IMR-90 (cell line): ENCODE measurements at regions not wholly inside any gene's neighbourhood (a gene's known extent, or its start where the extent isn't known, plus 50 kb on each side); places are given as distances from the start of the nearest gene placed in this dataset.

Experiments used
- ATAC-seq: fragments of 200-7000 bp; cut with Tn5 transposase; 2 replicates; pipeline ENCODE4 v1.9.1; 2020; ENCODE audit warnings: low read depth, mild to moderate bottlenecking, moderate library complexity
- BruUV-seq: library from RNA; stranded (reverse); fragments of 400-500 nt; replicated peaks from 2 replicates; lab custom pipeline; 2021; lab: Mats Ljungman, UMichigan
- CTCF ChIA-PET: fragments of 300-600 bp; formaldehyde crosslinking; extraction: SDS; loops from one replicate; lab custom pipeline; 2021; ENCODE audit warnings: antibody characterized with exemption; lab: Yijun Ruan, JAX
- POLR2A ChIA-PET: fragments of 300-600 bp; sonication (Branson Sonifier 250); formaldehyde crosslinking; loops from one replicate; lab custom pipeline; 2022; ENCODE audit warnings: antibody characterized with exemption; ENCODE audit not compliant: unreplicated experiment; lab: Charles Lee
- DNase-seq: peaks from one replicate; pipeline ENCODE4 v3.0.0; 2013
- H2AFZ ChIP-seq: replicated peaks from 2 replicates; pipeline ENCODE3; 2013; ENCODE audit warnings: low read length, mild to moderate bottlenecking; ENCODE audit not compliant: poor library complexity
- H2AK5ac ChIP-seq: 2 replicates; pipeline ENCODE4 v1.6.1; 2013; ENCODE audit warnings: low read depth, low read length, inconsistent platforms
- H2AK9ac ChIP-seq: replicated peaks from 2 replicates; pipeline ENCODE3; 2013; ENCODE audit warnings: mild to moderate bottlenecking, low read depth, low read length, moderate library complexity; ENCODE audit not compliant: poor library complexity
- H2BK120ac ChIP-seq: 2 replicates; pipeline ENCODE4 v1.6.1; 2013; ENCODE audit warnings: low read depth, low read length, inconsistent platforms
- H2BK15ac ChIP-seq: 3 replicates; pipeline ENCODE4 v1.6.1; 2013; ENCODE audit warnings: low read depth, low read length, inconsistent platforms
- H2BK20ac ChIP-seq: 2 replicates; pipeline ENCODE4 v1.6.1; 2013; ENCODE audit warnings: low read depth, mild to moderate bottlenecking, inconsistent platforms, low read length, moderate library complexity
- H2BK5ac ChIP-seq: 2 replicates; pipeline ENCODE4 v1.6.1; 2013; ENCODE audit warnings: mild to moderate bottlenecking, low read depth, low read length, inconsistent platforms; ENCODE audit not compliant: poor library complexity, severe bottlenecking
- H3K14ac ChIP-seq: replicated peaks from 2 replicates; pipeline ENCODE4 v1.6.1; 2013; ENCODE audit warnings: low read depth, low read length, inconsistent platforms
- H3K18ac ChIP-seq: 2 replicates; pipeline ENCODE4 v1.6.1; 2013; ENCODE audit warnings: low read depth, low read length, control low read depth
- H3K23ac ChIP-seq: 2 replicates; pipeline ENCODE4 v1.6.1; 2013; ENCODE audit warnings: low read depth, low read length, inconsistent platforms
- H3K27ac ChIP-seq: 2 replicates; pipeline ENCODE4 v1.5.1; 2013; ENCODE audit warnings: mild to moderate bottlenecking, control low read depth, low read length; ENCODE audit not compliant: insufficient read depth
- H3K27me3 ChIP-seq: 2 replicates; pipeline ENCODE4 v1.6.1; 2013; ENCODE audit warnings: low read length; ENCODE audit not compliant: control insufficient read depth, insufficient read depth
- H3K36me3 ChIP-seq: 2 replicates; pipeline ENCODE4 v1.6.1; 2013; ENCODE audit warnings: low read length, mixed read lengths; ENCODE audit not compliant: control insufficient read depth, insufficient read depth
- H3K4ac ChIP-seq: 2 replicates; pipeline ENCODE4 v1.6.1; 2013; ENCODE audit warnings: low read depth, low read length, inconsistent platforms
- H3K4me1 ChIP-seq: 2 replicates; pipeline ENCODE4 v1.6.1; 2013; ENCODE audit warnings: low read length, mixed read lengths; ENCODE audit not compliant: control insufficient read depth, insufficient read depth
- H3K4me2 ChIP-seq: 2 replicates; pipeline ENCODE4 v1.6.1; 2013; ENCODE audit warnings: low read depth, mild to moderate bottlenecking, control low read depth, low read length, moderate library complexity
- H3K4me3 ChIP-seq: 2 replicates; pipeline ENCODE4 v1.5.1; 2013; ENCODE audit warnings: low read depth, mild to moderate bottlenecking, control low read depth, low read length, moderate library complexity; ENCODE audit not compliant: insufficient read depth
- H3K56ac ChIP-seq: 2 replicates; pipeline ENCODE4 v1.6.1; 2013; ENCODE audit warnings: low read length, inconsistent platforms; ENCODE audit not compliant: insufficient read depth; ENCODE audit errors: extremely low read depth
- H3K79me1 ChIP-seq, 2 experiments: 2 replicates each; pipeline ENCODE4 v1.6.1; 2013; ENCODE audit warnings: low read length in 2 of 2, inconsistent platforms in 1 of 2, low read depth in 1 of 2
- H3K9ac ChIP-seq: 2 replicates; pipeline ENCODE4 v1.6.1; 2013; ENCODE audit warnings: low read depth, low read length, control low read depth
- H3K9me1 ChIP-seq: 2 replicates; pipeline ENCODE4 v1.6.1; 2013; ENCODE audit warnings: low read length, inconsistent platforms; ENCODE audit not compliant: insufficient read depth
- H3K9me3 ChIP-seq: 2 replicates; pipeline ENCODE4 v1.6.1; 2013; ENCODE audit warnings: low read length; ENCODE audit not compliant: control insufficient read depth, insufficient read depth
- H4K20me1 ChIP-seq: 2 replicates; pipeline ENCODE4 v1.6.1; 2013; ENCODE audit warnings: low read length, inconsistent platforms; ENCODE audit not compliant: insufficient read depth
- H4K5ac ChIP-seq: 2 replicates; pipeline ENCODE4 v1.6.1; 2013; ENCODE audit warnings: mild to moderate bottlenecking, low read depth, low read length, control low read depth
- H4K8ac ChIP-seq, 2 experiments: 2 replicates each; pipeline ENCODE4 v1.6.1; 2013; ENCODE audit warnings: low read depth in 2 of 2, low read length in 2 of 2, control low read depth in 1 of 2, inconsistent platforms in 1 of 2
- H4K91ac ChIP-seq: 2 replicates; pipeline ENCODE4 v1.6.1; 2013; ENCODE audit warnings: low read depth, low read length, inconsistent platforms; ENCODE audit not compliant: insufficient read depth
- CEBPB ChIP-seq: IDR thresholded peaks from 2 replicates; pipeline ENCODE4 v1.6.1; 2012; ENCODE audit warnings: low read depth, low read length, improper control_type of control experiment
- RFX5 ChIP-seq: IDR thresholded peaks from 2 replicates; pipeline ENCODE4 v1.8.0; 2012; ENCODE audit warnings: low read depth, mild to moderate bottlenecking, low read length, moderate library complexity
- SMC3 ChIP-seq: fragments of 150-350 bp; IDR thresholded peaks from 2 replicates; pipeline ENCODE4 v1.6.1; 2016; ENCODE audit warnings: low read depth, mild to moderate bottlenecking, antibody characterized with exemption, low read length, moderate library complexity
- WGBS, 2 experiments: methylation state at CpG; one replicate each; pipeline versions ENCODE4 v1.1.5 to v1.1.7; 2013; ENCODE audit warnings: missing lambda C conversion rate in 2 of 2; ENCODE audit not compliant: insufficient read length in 1 of 2; ENCODE audit errors: extremely low coverage in 2 of 2; 5-methylcytosine and 5-hydroxymethylcytosine counted together
- dilution Hi-C: fragments of 300-500 bp; cut with HindIII; formaldehyde crosslinking; loops from one replicate; pipeline ENCODE4 v1.14.3; 2018; ENCODE audit warnings: low sequenced_read_pairs; ENCODE audit not compliant: unreplicated experiment
- in situ Hi-C: fragments of 300-500 bp; cut with MboI; formaldehyde crosslinking; loops from 3 replicates; pipeline ENCODE4 v1.14.3; 2019; ENCODE audit warnings: low sequenced_read_pairs, inconsistent platforms, mixed read lengths
- intact Hi-C: fragments of 100-400 bp; cut with micrococcal nuclease; formaldehyde crosslinking; loops from 2 replicates; pipeline ENCODE4 v1.10.0; 2022

DNA sequence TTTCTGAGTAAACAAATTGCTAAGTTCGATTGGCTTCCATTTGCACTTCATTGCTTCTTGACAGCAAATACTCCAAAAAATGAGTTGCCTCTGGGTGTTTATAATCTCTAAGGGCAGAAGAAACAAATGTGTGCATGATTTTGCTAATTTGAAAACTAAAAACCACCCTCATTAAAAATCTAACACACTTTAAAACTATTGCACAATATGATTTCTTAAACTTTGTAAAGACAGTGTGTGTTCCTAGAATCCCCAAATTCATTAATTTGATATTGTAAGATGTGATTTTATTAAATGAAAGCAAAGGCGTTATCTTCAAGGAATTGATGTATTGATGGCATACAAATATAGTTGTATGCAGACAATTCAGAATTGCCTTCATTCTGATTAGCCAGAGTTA, 350.9 kb downstream of the OLFM3 start:
- H3K9me3 ChIP-seq = no peaks in the 10 kb centered on the region
- in situ Hi-C loops (no loop called here), intact Hi-C loops (no loop called here), dilution Hi-C loops (no loop called here)
- no peak overlapping the region for H4K91ac ChIP-seq
- ATAC-seq (no peak), DNase-seq (no peak)
- no peak overlapping the region for H3K9ac ChIP-seq
- no peak overlapping the region for H3K4ac ChIP-seq
- no peak overlapping the region for H2AK9ac ChIP-seq
- H3K4me3 ChIP-seq = no peak overlapping the region
- H2AFZ ChIP-seq = no peak overlapping the region
- no peak overlapping the region for H3K23ac ChIP-seq
- no peaks in the 10 kb centered on the region for H3K27me3 ChIP-seq
- no peaks in the 10 kb centered on the region for H3K9me1 ChIP-seq
- H3K4me2 ChIP-seq = no peak overlapping the region
- no CpG with 5 or more reads among the region's 2 CpGs for WGBS, 2 experiments
- no TSS peak for BruUV-seq
- H4K5ac ChIP-seq = no peak overlapping the region
- no peak overlapping the region for H3K18ac ChIP-seq
- H3K56ac ChIP-seq = no peak overlapping the region
- H4K8ac ChIP-seq = no peak overlapping the region
- H2BK120ac ChIP-seq = no peak overlapping the region
- no peak overlapping the region for H2BK5ac ChIP-seq
- no peaks in the 10 kb centered on the region for H3K4me1 ChIP-seq
- POLR2A ChIA-PET = no interaction called here
- H3K79me1 ChIP-seq = no peaks in the 10 kb centered on the region
- TF ChIP-seq CEBPB (peak; percentile 58), SMC3 (no peak), RFX5 (no peak)
- H3K27ac ChIP-seq = no peak overlapping the region
- H2AK5ac ChIP-seq = no peak overlapping the region
- H2BK20ac ChIP-seq = no peak overlapping the region
- no peaks in the 10 kb centered on the region for H4K20me1 ChIP-seq
- CTCF ChIA-PET = no interaction called here
- no peak overlapping the region for H2BK15ac ChIP-seq
- H3K14ac ChIP-seq = no peak overlapping the region
- H3K36me3 ChIP-seq = no peaks in the 10 kb centered on the region
